Lung (tissue), 11 donors: ENCODE measurements at regions not wholly inside any gene's neighbourhood (a gene's known extent, or its start where the extent isn't known, plus 50 kb on each side); places are given as distances from the start of the nearest gene placed in this dataset.
A peak's percentile ranks its signal among the peaks of the same experiment; 100 is the strongest.

ENCODE experiments used
- ATAC-seq: fragments of 200-7000 bp; cut with Tn5 transposase; one replicate; pipeline ENCODE4 v1.9.1; 2020; ENCODE audit warnings: moderate number of reproducible peaks; ENCODE audit not compliant: insufficient read depth, low FRiP score
- DNase-seq, 3 donors: peaks; one replicate each; pipeline ENCODE4 v3.0.0-alpha.2; 2013 to 2017
- H3K27ac ChIP-seq, 2 donors: one replicate each; pipeline ENCODE4 v1.5.1; 2013; ENCODE audit warnings: mild to moderate bottlenecking in 2 of 2, moderate library complexity in 2 of 2, control low read depth in 1 of 2, inconsistent platforms in 1 of 2, low read depth in 1 of 2, low read length in 1 of 2
- H3K27me3 ChIP-seq, 3 donors: one replicate each; pipeline ENCODE4 v1.5.1; 2013; ENCODE audit warnings: low read length in 2 of 3; ENCODE audit not compliant: control insufficient read depth in 3 of 3, insufficient read depth in 3 of 3
- H3K36me3 ChIP-seq, 4 donors: one replicate each; pipeline ENCODE4 v1.5.1; 2013; ENCODE audit warnings: low read length in 4 of 4, mild to moderate bottlenecking in 1 of 4, moderate library complexity in 1 of 4; ENCODE audit not compliant: control insufficient read depth in 4 of 4, insufficient read depth in 4 of 4
- H3K4me1 ChIP-seq, 5 donors: one replicate each; pipeline ENCODE4 v1.5.1; 2013; ENCODE audit warnings: low read length in 5 of 5, mild to moderate bottlenecking in 2 of 5, moderate library complexity in 1 of 5; ENCODE audit not compliant: control insufficient read depth in 5 of 5, insufficient read depth in 5 of 5
- H3K4me3 ChIP-seq: one replicate; pipeline ENCODE4 v1.5.1; 2013; ENCODE audit warnings: mild to moderate bottlenecking, control low read depth, moderate library complexity
- H3K9ac ChIP-seq, 2 donors: one replicate each; pipeline ENCODE4 v1.5.1; 2013; ENCODE audit warnings: low read length in 2 of 2, control low read depth in 1 of 2; ENCODE audit not compliant: insufficient read depth in 1 of 2
- H3K9me3 ChIP-seq, 4 donors: one replicate each; pipeline ENCODE4 v1.5.1; 2013; ENCODE audit warnings: low read length in 3 of 4, mild to moderate bottlenecking in 1 of 4, moderate library complexity in 1 of 4; ENCODE audit not compliant: control insufficient read depth in 4 of 4, insufficient read depth in 3 of 4
- WGBS, 2 donors: extraction: QIAGEN DNeasy Blood & Tissue Kit; methylation state at CpG; one replicate each; pipeline ENCODE4 v1.1.7; 2013; 5-methylcytosine and 5-hydroxymethylcytosine counted together
- TF ChIP-seq, protein P1 (sequence below): IDR thresholded peaks from 2 replicates; pipeline ENCODE4 v1.5.1; 2012; ENCODE audit warnings: mild to moderate bottlenecking; ENCODE audit errors: control extremely low read depth, extremely low read depth
- donor health status: control.
- donor health status: control.
- donor health status: Bipolar disorder and iron deficiency.
- donor health status: healthy.
- donor health status: DM: yes; HTN: yes; CAD: no.

DNA sequence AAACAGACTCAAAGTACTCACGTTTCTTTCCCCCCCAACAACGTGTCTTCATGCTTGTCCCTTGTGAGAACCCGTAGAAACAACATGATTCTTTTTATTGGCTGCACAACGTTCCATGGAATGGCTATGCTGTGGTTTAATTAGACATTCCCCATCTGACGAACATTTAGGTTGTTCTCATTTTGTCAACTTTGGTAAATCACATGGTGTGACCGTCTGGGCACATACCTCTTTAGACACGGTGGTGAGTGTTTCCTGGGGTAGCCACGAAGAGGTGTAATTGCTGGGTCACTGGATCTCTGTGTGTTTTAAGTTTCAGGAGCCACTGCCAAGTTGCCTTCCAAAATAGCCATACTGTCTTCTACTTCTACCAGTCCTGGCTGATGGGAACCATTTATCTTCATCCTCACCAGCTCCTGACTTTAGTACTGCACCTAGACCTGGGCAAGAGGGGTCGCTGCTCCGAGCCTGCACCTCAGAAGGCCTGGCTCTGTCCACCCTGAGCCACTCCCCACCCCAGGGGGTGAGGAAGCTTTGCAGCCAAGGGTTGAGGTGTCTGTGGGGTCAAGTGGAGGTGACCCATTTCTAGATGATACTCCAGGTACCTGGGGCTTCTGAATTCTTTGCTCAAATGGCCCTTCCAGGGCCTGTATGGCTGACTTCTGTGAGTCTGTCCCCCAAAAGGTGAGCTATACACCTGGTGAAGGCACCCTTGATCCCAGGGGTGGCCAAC, 84.7 kb downstream of the IRX5 start:
- TF ChIP-seq, protein P1, sequence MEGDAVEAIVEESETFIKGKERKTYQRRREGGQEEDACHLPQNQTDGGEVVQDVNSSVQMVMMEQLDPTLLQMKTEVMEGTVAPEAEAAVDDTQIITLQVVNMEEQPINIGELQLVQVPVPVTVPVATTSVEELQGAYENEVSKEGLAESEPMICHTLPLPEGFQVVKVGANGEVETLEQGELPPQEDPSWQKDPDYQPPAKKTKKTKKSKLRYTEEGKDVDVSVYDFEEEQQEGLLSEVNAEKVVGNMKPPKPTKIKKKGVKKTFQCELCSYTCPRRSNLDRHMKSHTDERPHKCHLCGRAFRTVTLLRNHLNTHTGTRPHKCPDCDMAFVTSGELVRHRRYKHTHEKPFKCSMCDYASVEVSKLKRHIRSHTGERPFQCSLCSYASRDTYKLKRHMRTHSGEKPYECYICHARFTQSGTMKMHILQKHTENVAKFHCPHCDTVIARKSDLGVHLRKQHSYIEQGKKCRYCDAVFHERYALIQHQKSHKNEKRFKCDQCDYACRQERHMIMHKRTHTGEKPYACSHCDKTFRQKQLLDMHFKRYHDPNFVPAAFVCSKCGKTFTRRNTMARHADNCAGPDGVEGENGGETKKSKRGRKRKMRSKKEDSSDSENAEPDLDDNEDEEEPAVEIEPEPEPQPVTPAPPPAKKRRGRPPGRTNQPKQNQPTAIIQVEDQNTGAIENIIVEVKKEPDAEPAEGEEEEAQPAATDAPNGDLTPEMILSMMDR, result no peak
- Histone ChIP-seq H3K4me3 (no peak overlapping the region), H3K36me3 (no peaks in the 10 kb centered on the region), H3K27me3 (peaks cover 0 to 4% (median 0%) of the 10 kb centered on the region in 3 donors), H3K27ac (no peak overlapping the region), H3K4me1 (peaks cover 0 to 3% (median 0%) of the 10 kb centered on the region in 5 donors), H3K9ac (no peak overlapping the region), H3K9me3 (peaks cover 0 to 5% (median 0%) of the 10 kb centered on the region in 4 donors)
- ATAC-seq (no peak), DNase-seq (no peak)
- 74 to 77% methylated on average over 10 of the region's 10 CpGs for WGBS, 2 donors

DNA sequence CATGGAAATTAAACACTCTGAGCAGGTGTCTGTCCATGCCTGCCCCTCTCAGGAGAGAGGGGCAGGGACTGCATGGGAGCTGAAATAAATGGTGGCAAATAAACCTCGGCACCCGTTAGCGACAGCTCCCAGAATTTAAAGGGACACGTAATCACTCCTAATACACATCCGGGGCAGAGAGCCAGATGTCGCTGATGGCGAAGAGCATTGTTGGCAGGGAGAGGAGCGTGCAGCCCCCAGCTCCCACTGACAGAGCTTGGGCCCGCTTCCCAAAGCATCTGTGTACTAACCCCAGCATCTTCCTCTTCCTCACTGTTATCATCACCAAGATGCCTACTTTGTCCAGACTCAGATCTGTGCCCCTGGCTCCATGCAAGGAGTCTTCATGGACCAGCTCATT, 85.8 kb downstream of the IRX5 start:
- no peak for ATAC-seq
- WGBS, 2 donors, result 73 to 78% methylated on average over 9 of the region's 9 CpGs
- Histone ChIP-seq H3K9me3 (peaks cover 0 to 6% (median under 1%) of the 10 kb centered on the region in 4 donors), H3K36me3 (no peaks in the 10 kb centered on the region), H3K4me1 (peaks cover 0 to 3% (median 0%) of the 10 kb centered on the region in 5 donors), H3K27me3 (peaks cover 0 to 4% (median 0%) of the 10 kb centered on the region in 3 donors), H3K4me3 (no peak overlapping the region), H3K27ac (no peak overlapping the region), H3K9ac (no peak overlapping the region)
- TF ChIP-seq, protein P1, result no peak
- peak in 1 of 3 donors; percentile 14 for DNase-seq

DNA sequence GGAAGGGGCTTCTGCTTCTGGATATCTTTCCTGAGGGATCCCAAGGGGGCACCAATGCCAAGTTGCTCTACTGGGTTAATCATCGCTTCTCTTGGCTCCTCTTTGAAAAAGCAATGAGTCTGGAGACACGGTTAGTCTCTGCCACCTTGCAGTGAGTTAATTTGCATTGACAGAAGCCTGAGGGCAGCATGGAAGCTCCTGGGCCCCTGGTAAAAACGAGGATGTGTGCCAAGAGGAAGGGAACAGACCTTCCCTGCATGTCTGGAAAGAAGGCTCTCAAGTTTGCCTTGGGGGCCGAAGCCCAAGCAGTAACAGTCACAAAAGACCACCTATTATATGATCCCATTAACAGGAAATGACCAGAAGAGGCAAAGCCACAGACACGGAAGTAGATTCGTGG, 86.7 kb downstream of the IRX5 start:
- no peak overlapping the region for H3K9ac ChIP-seq
- DNase-seq, result no peak
- H3K27me3 ChIP-seq, result peaks cover 0 to 4% (median 0%) of the 10 kb centered on the region in 3 donors
- peaks cover 0 to 3% (median 0%) of the 10 kb centered on the region in 5 donors for H3K4me1 ChIP-seq
- H3K27ac ChIP-seq, result no peak overlapping the region
- peaks cover 0 to 8% (median under 1%) of the 10 kb centered on the region in 4 donors for H3K9me3 ChIP-seq
- 38 to 53% methylated on average over 6 of the region's 6 CpGs for WGBS, 2 donors
- no peak for ATAC-seq
- TF ChIP-seq, protein P1, result no peak
- H3K36me3 ChIP-seq, result no peaks in the 10 kb centered on the region
- H3K4me3 ChIP-seq, result no peak overlapping the region
